Kasumi-1 (cell line): ENCODE measurements at regions not wholly inside any gene's neighbourhood (a gene's known extent, or its start where the extent isn't known, plus 50 kb on each side); places are given as distances from the start of the nearest gene placed in this dataset.

ENCODE experiments used
- DNase-seq, 2 experiments: peaks; one replicate each; lab custom pipeline; 2025; lab: John Stamatoyannopoulos, UW

DNA sequence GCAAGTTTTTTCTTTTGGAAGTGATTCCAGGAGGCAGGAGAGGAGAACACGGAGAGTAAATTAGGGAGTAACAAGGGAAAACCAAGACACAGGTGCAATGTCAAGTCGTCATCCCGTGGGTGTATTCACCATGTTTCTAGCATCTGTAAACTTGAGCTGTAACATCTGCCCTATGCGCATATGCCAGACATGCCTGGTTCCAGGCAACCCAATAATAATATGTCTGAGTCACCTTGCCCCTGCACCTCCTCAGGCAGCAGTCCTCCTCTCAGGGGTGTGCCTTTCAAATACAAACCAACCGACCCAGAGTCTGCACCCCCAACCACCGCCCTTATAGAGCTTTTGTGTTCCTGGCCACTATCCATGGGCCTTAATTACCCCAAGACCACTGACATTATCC is 107.0 kb upstream of the PDE1C start:
- DNase-seq = no peak

- DNase-seq = no peak
Measured at GRCh38 chr7:32175099-32175498, 104.9 kb upstream of the PDE1C start.

GRCh38 chr7:32171248-32171647 is 101.0 kb upstream of the PDE1C start:
- DNase-seq = no peak

GRCh38 chr7:32170838-32171237 is 100.6 kb upstream of the PDE1C start:
- DNase-seq = peak; percentile 12 to 16

GRCh38 chr7:32169228-32169627 is 99.0 kb upstream of the PDE1C start:
- no peak for DNase-seq

- DNase-seq = no peak
Measured at GRCh38 chr7:32167815-32168214, 97.6 kb upstream of the PDE1C start.

DNA sequence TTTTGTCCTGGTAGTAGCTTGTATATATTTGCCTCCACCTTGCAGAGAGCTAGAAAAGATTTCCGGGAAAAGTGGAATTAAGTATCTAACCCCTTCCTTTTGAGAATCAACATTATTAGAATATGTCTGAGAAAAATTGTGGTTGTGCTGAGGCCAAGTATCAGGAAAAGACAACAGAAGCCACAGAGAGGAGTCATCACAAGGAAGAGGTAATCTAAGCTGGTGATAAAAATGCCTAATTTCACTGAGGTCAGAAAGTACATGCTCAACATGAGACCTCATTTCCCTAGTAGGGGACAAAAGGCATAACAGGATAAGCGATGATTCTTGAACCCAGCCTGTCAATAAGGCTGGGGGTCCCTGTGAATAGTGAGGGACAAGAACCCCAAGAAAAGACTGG is 97.0 kb upstream of the PDE1C start:
- no peak for DNase-seq

- peak; percentile 79 to 82 for DNase-seq
Measured at GRCh38 chr7:32164341-32164996, 94.3 kb upstream of the PDE1C start.

DNA sequence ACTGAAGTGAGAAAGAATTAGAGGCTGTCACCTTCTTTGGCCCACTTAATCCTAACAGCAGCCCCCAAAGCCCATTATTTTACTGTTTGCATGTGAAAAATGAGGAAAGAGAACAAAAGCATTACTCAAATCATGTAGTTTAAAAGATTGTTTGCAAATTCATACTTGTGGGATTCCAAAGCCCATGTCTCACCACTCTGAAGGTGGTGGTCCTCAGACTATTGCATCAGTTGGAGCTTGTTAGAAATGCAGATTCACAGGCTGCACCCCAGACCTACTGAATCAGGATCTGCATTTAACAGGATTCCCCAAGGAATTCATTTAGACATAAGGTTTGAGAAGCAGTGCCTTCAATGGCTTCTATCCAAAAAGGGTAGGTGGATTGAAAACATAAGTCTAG is 93.7 kb upstream of the PDE1C start:
- DNase-seq = no peak

DNA sequence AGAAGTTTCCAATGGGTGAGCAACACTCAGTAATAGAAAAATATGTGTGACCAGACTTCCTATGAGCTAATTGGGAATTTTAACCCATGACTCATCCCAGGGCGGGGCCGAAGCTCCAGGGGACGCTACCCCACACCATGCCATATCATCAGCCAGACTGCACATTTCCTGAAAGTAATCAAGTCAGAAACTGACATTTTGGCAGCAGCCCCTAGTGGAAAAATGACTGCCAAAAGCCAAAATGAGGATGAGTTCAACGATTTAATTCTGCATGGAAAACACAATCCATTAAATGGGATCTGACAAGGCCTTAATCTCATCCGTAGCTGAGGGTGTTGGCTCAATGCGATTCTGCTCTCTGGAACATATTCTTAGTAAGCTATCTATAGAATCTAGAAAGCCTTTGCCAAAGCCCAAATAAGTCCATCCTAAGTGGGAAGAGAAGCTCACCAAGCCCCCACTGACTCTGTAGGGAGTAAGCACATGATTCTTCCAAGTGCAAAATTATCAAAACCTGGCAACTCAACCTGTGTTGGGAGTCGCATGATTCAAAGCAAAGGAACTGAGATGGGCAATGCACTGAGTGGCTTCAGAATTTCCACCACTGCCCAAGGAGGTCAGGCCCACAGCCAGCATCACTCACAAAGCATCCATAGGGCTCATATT is 93.1 kb upstream of the PDE1C start:
- DNase-seq = no peak

GRCh38 chr7:32161708-32162107 is 91.5 kb upstream of the PDE1C start:
- DNase-seq = no peak

DNA sequence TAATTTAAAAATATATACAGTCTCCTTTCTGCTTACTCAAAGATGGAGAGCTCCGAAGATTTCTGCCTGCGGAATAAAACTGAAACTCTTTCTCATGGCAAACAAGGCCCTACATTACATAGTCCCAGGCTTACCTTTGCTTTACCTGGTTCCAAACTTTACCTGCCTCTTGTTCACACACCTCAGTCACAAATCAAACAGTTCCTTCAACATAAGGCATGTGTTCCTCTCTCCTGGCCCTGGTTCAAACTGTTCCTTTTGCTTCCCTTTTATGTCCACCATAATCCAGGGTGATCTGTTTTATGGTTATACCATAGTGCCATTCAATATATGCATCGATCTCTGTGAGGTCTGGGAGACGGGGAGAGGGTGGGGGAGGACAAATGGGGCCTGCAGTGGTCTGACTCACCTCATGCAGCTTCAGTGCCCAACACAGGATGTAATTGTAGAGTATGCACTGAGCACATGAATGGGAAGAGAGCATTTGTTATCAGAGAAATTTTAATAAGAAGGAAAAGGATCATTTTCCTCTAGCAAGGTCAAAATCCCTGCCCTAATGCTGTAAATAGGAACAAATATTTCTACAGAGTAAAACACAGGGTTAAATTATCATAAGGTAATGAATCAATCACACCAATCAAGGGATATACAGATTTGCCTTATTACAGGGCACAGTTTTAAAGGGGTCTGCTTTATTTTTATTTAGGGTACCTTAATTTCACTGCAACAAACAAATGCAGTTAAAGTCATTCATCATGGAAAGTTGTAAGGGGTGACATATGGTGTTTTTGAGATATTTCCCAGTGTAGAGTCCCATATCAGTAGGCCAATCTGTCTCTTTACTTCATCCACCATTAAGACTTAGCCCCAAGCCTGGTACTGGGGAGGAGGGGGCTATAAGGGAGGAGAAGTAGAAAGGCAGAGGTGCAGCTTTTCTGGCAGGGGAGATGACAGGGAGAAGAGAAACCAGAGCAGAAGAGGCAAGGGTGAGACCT is 88.8 kb upstream of the PDE1C start:
- no peak for DNase-seq

- no peak for DNase-seq
Measured at GRCh38 chr7:32158076-32158475, 87.9 kb upstream of the PDE1C start.

GRCh38 chr7:32155712-32156111 is 85.5 kb upstream of the PDE1C start:
- DNase-seq = no peak

GRCh38 chr7:32154797-32155196 is 84.6 kb upstream of the PDE1C start:
- no peak for DNase-seq

GRCh38 chr7:32153006-32153405 is 82.8 kb upstream of the PDE1C start:
- no peak for DNase-seq

- DNase-seq = no peak
Measured at GRCh38 chr7:32152576-32152975, 82.4 kb upstream of the PDE1C start.

- no peak for DNase-seq
Measured at GRCh38 chr7:32150589-32150988, 80.4 kb upstream of the PDE1C start.

DNA sequence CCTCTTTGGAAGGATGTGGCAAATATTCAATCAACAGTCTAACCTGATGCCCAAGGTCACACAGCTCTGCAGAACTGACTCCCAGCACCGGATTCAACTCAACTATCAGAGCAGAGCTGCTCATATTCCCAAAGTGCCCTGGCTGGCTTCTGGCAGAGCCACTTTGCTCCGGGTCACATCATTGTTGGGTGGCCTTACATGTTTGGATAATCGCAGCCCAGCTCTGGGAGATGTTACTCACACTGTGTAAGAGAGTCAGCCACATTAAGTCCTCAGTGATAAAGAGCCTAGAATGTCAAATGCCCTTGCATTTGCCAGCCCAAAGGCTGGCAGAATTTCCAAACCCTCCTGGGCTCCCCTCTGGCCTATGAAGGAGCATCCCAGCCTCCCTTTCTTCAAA is 79.8 kb upstream of the PDE1C start:
- no peak for DNase-seq

- DNase-seq = no peak
Measured at GRCh38 chr7:32147546-32148268, 77.5 kb upstream of the PDE1C start.

DNA sequence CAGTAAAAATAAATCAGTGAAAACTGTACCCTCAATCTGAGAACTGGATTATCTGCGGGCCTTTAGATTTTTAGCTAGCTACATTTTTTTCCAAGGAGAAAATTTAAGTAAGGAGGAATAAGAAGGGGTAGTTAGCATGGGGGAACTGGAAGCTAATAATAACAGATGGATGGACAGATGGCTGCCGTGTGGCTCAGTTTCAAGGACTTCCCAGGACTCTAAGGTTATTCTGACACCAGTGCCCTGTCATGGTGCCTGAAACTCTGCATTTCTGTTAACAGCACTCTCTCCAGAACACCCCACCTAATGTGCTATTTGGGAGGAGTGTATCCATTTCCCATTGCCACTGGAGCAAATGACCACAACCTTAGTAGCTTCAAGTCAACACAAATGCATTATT is 75.7 kb upstream of the PDE1C start:
- DNase-seq = no peak

GRCh38 chr7:32144676-32145075 is 74.5 kb upstream of the PDE1C start:
- no peak for DNase-seq
